DOHH2 (cell line): ENCODE measurements at regions not wholly inside any gene's neighbourhood (a gene's known extent, or its start where the extent isn't known, plus 50 kb on each side); places are given as distances from the start of the nearest gene placed in this dataset.

Experiments used
- H3F3A ChIP-seq: fragments of 200-600 bp; sonication (generic), shearing (Covaris generic); 2 replicates; pipeline ENCODE4 v1.6.0; 2016; ENCODE audit warnings: antibody characterized with exemption, mild to moderate bottlenecking; ENCODE audit not compliant: control insufficient read depth, insufficient read depth
- H3K27ac ChIP-seq: fragments of 200-600 bp; sonication (generic); 2 replicates; pipeline ENCODE4 v1.5.1; 2014; ENCODE audit warnings: low read depth, mild to moderate bottlenecking, low read length, moderate library complexity
- H3K27me3 ChIP-seq: fragments of 200-600 bp; sonication (generic); 2 replicates; pipeline ENCODE4 v1.6.1; 2014; ENCODE audit warnings: mild to moderate bottlenecking, low read length, mixed read lengths; ENCODE audit not compliant: control insufficient read depth
- H3K36me3 ChIP-seq: fragments of 200-600 bp; sonication (generic); 2 replicates; pipeline ENCODE4 v1.6.1; 2014; ENCODE audit warnings: mild to moderate bottlenecking, low read length, moderate library complexity, mixed read lengths; ENCODE audit not compliant: control insufficient read depth
- H3K4me1 ChIP-seq: fragments of 200-600 bp; sonication (generic); 2 replicates; pipeline ENCODE4 v1.6.1; 2014; ENCODE audit warnings: mild to moderate bottlenecking, low read length, mixed read lengths; ENCODE audit not compliant: control insufficient read depth
- H3K4me2 ChIP-seq: fragments of 200-600 bp; sonication (generic); 2 replicates; pipeline ENCODE4 v1.6.0; 2014; ENCODE audit warnings: mild to moderate bottlenecking, low read length, moderate library complexity
- H3K4me3 ChIP-seq: fragments of 200-600 bp; sonication (generic); 2 replicates; pipeline ENCODE4 v1.5.1; 2014; ENCODE audit warnings: mild to moderate bottlenecking, low read length, mixed read lengths
- H3K79me2 ChIP-seq: fragments of 200-600 bp; sonication (generic); 2 replicates; pipeline ENCODE4 v1.6.1; 2014; ENCODE audit warnings: mild to moderate bottlenecking, low read length, mixed read lengths; ENCODE audit not compliant: control insufficient read depth
- H3K9me2 ChIP-seq: fragments of 200-600 bp; sonication (generic); replicated peaks from 2 replicates; pipeline ENCODE4 v1.6.1; 2014; ENCODE audit warnings: mild to moderate bottlenecking, low read length, mixed read lengths; ENCODE audit not compliant: control insufficient read depth
- H3K9me3 ChIP-seq: fragments of 200-600 bp; sonication (generic); 2 replicates; pipeline ENCODE4 v1.6.1; 2014; ENCODE audit warnings: antibody characterized with exemption, low read length, mixed read lengths; ENCODE audit not compliant: control insufficient read depth, insufficient read depth
- H4K20me1 ChIP-seq: fragments of 200-600 bp; sonication (generic); 2 replicates; pipeline ENCODE4 v1.6.0; 2014; ENCODE audit warnings: low read depth, mild to moderate bottlenecking, antibody characterized with exemption, low read length, moderate library complexity; ENCODE audit not compliant: control insufficient read depth, insufficient read depth
- CTCF ChIP-seq: fragments of 200-600 bp; sonication (generic); IDR thresholded peaks from one replicate; pipeline ENCODE4 v1.5.1; 2014; ENCODE audit warnings: antibody characterized with exemption, mild to moderate bottlenecking, low read depth, low read length; ENCODE audit not compliant: poor library complexity, severe bottlenecking
- EZH2phosphoT487 ChIP-seq: fragments of 200-600 bp; sonication (generic); IDR thresholded peaks from 2 replicates; pipeline ENCODE4 v1.6.1; 2017; ENCODE audit warnings: borderline replicate concordance, mild to moderate bottlenecking, antibody characterized with exemption, low read length, moderate library complexity, mixed read lengths

- no peaks in the 10 kb centered on the region for H3K36me3 ChIP-seq
- H3F3A ChIP-seq = no peaks in the 10 kb centered on the region
- no peak overlapping the region for H3K4me3 ChIP-seq
- TF ChIP-seq EZH2phosphoT487 (no peak), CTCF (no peak)
- no peaks in the 10 kb centered on the region for H4K20me1 ChIP-seq
- no peaks in the 10 kb centered on the region for H3K9me2 ChIP-seq
- no peaks in the 10 kb centered on the region for H3K27me3 ChIP-seq
- no peaks in the 10 kb centered on the region for H3K4me1 ChIP-seq
- no peak overlapping the region for H3K4me2 ChIP-seq
- 0 out of 2 replicates have a peak, but pooled peaks cover 2% of the 10 kb centered on the region for H3K9me3 ChIP-seq
- H3K79me2 ChIP-seq = no peaks in the 10 kb centered on the region
- no peak overlapping the region for H3K27ac ChIP-seq
These were observed 286.8 kb downstream of the DIO2 start for GRCh38 chr14:79924551-79924950.

- TF ChIP-seq CTCF (no peak), EZH2phosphoT487 (no peak)
- no peaks in the 10 kb centered on the region for H3F3A ChIP-seq
- H3K4me3 ChIP-seq = no peak overlapping the region
- H4K20me1 ChIP-seq = no peaks in the 10 kb centered on the region
- H3K4me2 ChIP-seq = no peak overlapping the region
- H3K36me3 ChIP-seq = no peaks in the 10 kb centered on the region
- no peaks in the 10 kb centered on the region for H3K9me2 ChIP-seq
- H3K27ac ChIP-seq = no peak overlapping the region
- no peaks in the 10 kb centered on the region for H3K4me1 ChIP-seq
- no peaks in the 10 kb centered on the region for H3K27me3 ChIP-seq
- no peaks in the 10 kb centered on the region for H3K79me2 ChIP-seq
- no peaks in the 10 kb centered on the region for H3K9me3 ChIP-seq
These were observed 291.1 kb downstream of the DIO2 start for GRCh38 chr14:79920180-79920692.
